GM23338 (cell line): ENCODE measurements at regions not wholly inside any gene's neighbourhood (a gene's known extent, or its start where the extent isn't known, plus 50 kb on each side); places are given as distances from the start of the nearest gene placed in this dataset.

ENCODE experiments used
- ATAC-seq: fragments of 200-7000 bp; cut with Tn5 transposase; 3 replicates; pipeline ENCODE4 v1.9.1; 2020
- DNase-seq: peaks from one replicate; pipeline ENCODE4 v3.0.0-alpha.2; 2015; ENCODE audit warnings: low spot score
- H2AFZ ChIP-seq: fragments of 200-600 bp; sonication (generic); 2 replicates; pipeline ENCODE4 v1.8.0; 2016; ENCODE audit warnings: antibody characterized with exemption, mild to moderate bottlenecking, moderate library complexity
- H3F3A ChIP-seq: fragments of 200-600 bp; sonication (generic); replicated peaks from 2 replicates; pipeline ENCODE4 v1.8.0; 2017; ENCODE audit warnings: antibody characterized with exemption, mixed run types, low read depth
- H3K27ac ChIP-seq: fragments of 200-600 bp; sonication (generic); 2 replicates; pipeline ENCODE4 v1.6.1; 2016; ENCODE audit warnings: low read depth
- H3K27me3 ChIP-seq: fragments of 200-600 bp; sonication (generic); 2 replicates; pipeline ENCODE4 v1.8.0; 2016; ENCODE audit warnings: mild to moderate bottlenecking, mixed run types, moderate library complexity; ENCODE audit not compliant: insufficient read depth
- H3K36me3 ChIP-seq: fragments of 200-600 bp; sonication (generic); 2 replicates; pipeline ENCODE4 v1.8.0; 2016; ENCODE audit warnings: mild to moderate bottlenecking; ENCODE audit not compliant: insufficient read depth
- H3K4me1 ChIP-seq: fragments of 200-600 bp; sonication (generic); 2 replicates; pipeline ENCODE4 v1.8.0; 2016; ENCODE audit warnings: mild to moderate bottlenecking, moderate library complexity; ENCODE audit not compliant: insufficient read depth
- H3K4me2 ChIP-seq: fragments of 200-600 bp; sonication (generic); 2 replicates; pipeline ENCODE4 v1.7.1; 2017; ENCODE audit warnings: mixed run types
- H3K4me3 ChIP-seq: fragments of 200-600 bp; sonication (generic); 2 replicates; pipeline ENCODE4 v1.6.1; 2016; ENCODE audit warnings: mixed run types
- H3K79me2 ChIP-seq: fragments of 200-600 bp; sonication (generic); replicated peaks from 2 replicates; pipeline ENCODE4 v1.8.0; 2017; ENCODE audit warnings: mild to moderate bottlenecking; ENCODE audit not compliant: insufficient read depth
- H3K9me2 ChIP-seq: fragments of 200-600 bp; sonication (generic); 2 replicates; pipeline ENCODE4 v1.8.0; 2017; ENCODE audit not compliant: insufficient read depth
- H4K20me1 ChIP-seq: fragments of 200-600 bp; sonication (generic); replicated peaks from 2 replicates; pipeline ENCODE4 v1.8.0; 2017; ENCODE audit warnings: mild to moderate bottlenecking; ENCODE audit not compliant: insufficient read depth
- H3K27ac Mint-ChIP-seq: 2 replicates; pipeline ENCODE4 v1.8.0; 2020; ENCODE audit warnings: inconsistent platforms, mild to moderate bottlenecking, moderate library complexity, mixed read lengths
- H3K27me3 Mint-ChIP-seq: 3 replicates; pipeline ENCODE4 v1.8.0; 2022; ENCODE audit warnings: low read depth, mild to moderate bottlenecking, moderate library complexity, mixed read lengths, inconsistent platforms; ENCODE audit not compliant: insufficient read depth, poor library complexity
- H3K36me3 Mint-ChIP-seq: 3 replicates; pipeline ENCODE4 v1.8.0; 2021; ENCODE audit warnings: low read depth, mild to moderate bottlenecking, inconsistent platforms, moderate library complexity, mixed read lengths
- H3K4me1 Mint-ChIP-seq: 3 replicates; pipeline ENCODE4 v1.8.0; 2020; ENCODE audit warnings: mild to moderate bottlenecking, inconsistent platforms, mixed read lengths
- H3K4me3 Mint-ChIP-seq: 3 replicates; pipeline ENCODE4 v1.8.0; 2021; ENCODE audit warnings: moderate library complexity, mild to moderate bottlenecking, inconsistent platforms, mixed read lengths
- H3K9me3 Mint-ChIP-seq: 3 replicates; pipeline ENCODE4 v1.8.0; 2020; ENCODE audit warnings: moderate library complexity, mild to moderate bottlenecking, inconsistent platforms, mixed read lengths
- CREB1 ChIP-seq: fragments of 250-450 bp; sonication (Bioruptor Pico); IDR thresholded peaks from 2 replicates; pipeline ENCODE4 v1.5.0; 2020; ENCODE audit warnings: low read depth, mild to moderate bottlenecking, moderate library complexity
- EZH2 ChIP-seq: fragments of 200-600 bp; sonication (generic); IDR thresholded peaks from one replicate; pipeline ENCODE4 v1.8.0; 2017; ENCODE audit warnings: antibody characterized with exemption, mild to moderate bottlenecking, low read depth; ENCODE audit not compliant: unreplicated experiment
- EZH2phosphoT487 ChIP-seq: fragments of 200-600 bp; sonication (generic); IDR thresholded peaks from one replicate; pipeline ENCODE4 v1.8.1; 2018; ENCODE audit warnings: antibody characterized with exemption; ENCODE audit not compliant: unreplicated experiment
- JUNB ChIP-seq: IDR thresholded peaks from one replicate; pipeline ENCODE4 v1.6.1; 2016; ENCODE audit warnings: antibody characterized with exemption; ENCODE audit not compliant: unreplicated experiment
- NANOG ChIP-seq: IDR thresholded peaks from 2 replicates; pipeline ENCODE4 v1.6.1; 2016; ENCODE audit warnings: antibody characterized with exemption, borderline replicate concordance
- POLR2AphosphoS5 ChIP-seq: IDR thresholded peaks from 2 replicates; pipeline ENCODE4 v1.6.1; 2016; ENCODE audit warnings: antibody characterized with exemption, low read depth
- STAT1 ChIP-seq: IDR thresholded peaks from one replicate; pipeline ENCODE4 v1.6.1; 2016; ENCODE audit warnings: antibody characterized with exemption; ENCODE audit not compliant: unreplicated experiment
- ZNF114 ChIP-seq: fragments of 250-450 bp; sonication (Bioruptor Pico); IDR thresholded peaks from 2 replicates; pipeline ENCODE4 v1.5.0; 2020; ENCODE audit warnings: mild to moderate bottlenecking, moderate library complexity
- ZNF331 ChIP-seq: fragments of 250-450 bp; sonication (Bioruptor Pico); IDR thresholded peaks from 2 replicates; pipeline ENCODE4 v1.5.0; 2020; ENCODE audit warnings: low read depth, mild to moderate bottlenecking, moderate library complexity
- TF ChIP-seq, protein P1 (sequence below): IDR thresholded peaks from 2 replicates; pipeline ENCODE4 v1.6.1; 2016; ENCODE audit warnings: antibody characterized with exemption
- TF ChIP-seq, protein P2 (sequence below), 2 experiments: fragments of 200-600 bp in 1 of 2; sonication (generic) in 1 of 2; conservative IDR thresholded peaks; 2 replicates each; pipeline versions ENCODE4 v1.5.1 to v1.6.1; 2016 to 2017; ENCODE audit warnings: antibody characterized with exemption in 2 of 2, low read depth in 2 of 2, mild to moderate bottlenecking in 2 of 2, moderate library complexity in 1 of 2
- TF ChIP-seq, protein P3 (sequence below): fragments of 250-450 bp; sonication (Bioruptor Pico); IDR thresholded peaks from 2 replicates; pipeline ENCODE4 v1.5.0; 2020; ENCODE audit warnings: mild to moderate bottlenecking, moderate library complexity
- TF ChIP-seq, protein P4 (sequence below): IDR thresholded peaks from one replicate; pipeline ENCODE4 v1.6.1; 2018; ENCODE audit warnings: antibody characterized with exemption; ENCODE audit not compliant: unreplicated experiment

DNA sequence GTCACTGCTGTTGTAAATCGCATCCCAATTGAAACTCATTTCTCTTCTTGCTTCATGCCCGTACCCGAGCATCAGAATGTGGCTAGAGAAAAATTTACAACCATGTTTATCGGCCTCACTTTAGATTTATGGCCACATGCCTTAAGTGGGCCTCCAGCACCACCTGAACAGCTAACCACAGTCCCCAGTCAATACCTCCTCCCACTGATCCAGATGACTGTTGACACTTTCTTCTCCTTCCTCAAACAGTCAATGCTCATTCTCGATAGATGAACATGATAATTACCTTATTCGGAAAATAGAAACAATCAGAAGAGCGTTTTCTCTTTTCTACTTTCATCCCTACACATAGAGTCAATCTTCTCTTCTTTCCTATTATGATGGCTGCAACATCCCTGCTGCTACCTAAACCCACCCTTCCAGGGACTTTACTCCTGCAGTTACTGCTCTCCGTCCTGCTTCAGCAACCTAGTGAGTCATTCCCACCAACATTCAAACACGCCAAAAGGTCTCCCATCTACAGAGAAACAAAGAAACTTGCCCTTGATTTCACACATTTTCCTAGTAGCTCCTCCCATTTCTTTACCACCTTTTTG lies 416.3 kb upstream of the MAF start:
- TF ChIP-seq JUNB (no peak), NANOG (no peak), CREB1 (CRISPR knock-in tag) (no peak), ZNF114 (no peak), POLR2AphosphoS5 (no peak), EZH2 (no peak), EZH2phosphoT487 (no peak), ZNF331 (CRISPR knock-in tag) (no peak), STAT1 (no peak)
- TF ChIP-seq, protein P1, sequence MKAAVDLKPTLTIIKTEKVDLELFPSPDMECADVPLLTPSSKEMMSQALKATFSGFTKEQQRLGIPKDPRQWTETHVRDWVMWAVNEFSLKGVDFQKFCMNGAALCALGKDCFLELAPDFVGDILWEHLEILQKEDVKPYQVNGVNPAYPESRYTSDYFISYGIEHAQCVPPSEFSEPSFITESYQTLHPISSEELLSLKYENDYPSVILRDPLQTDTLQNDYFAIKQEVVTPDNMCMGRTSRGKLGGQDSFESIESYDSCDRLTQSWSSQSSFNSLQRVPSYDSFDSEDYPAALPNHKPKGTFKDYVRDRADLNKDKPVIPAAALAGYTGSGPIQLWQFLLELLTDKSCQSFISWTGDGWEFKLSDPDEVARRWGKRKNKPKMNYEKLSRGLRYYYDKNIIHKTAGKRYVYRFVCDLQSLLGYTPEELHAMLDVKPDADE = no peak
- TF ChIP-seq, protein P2, sequence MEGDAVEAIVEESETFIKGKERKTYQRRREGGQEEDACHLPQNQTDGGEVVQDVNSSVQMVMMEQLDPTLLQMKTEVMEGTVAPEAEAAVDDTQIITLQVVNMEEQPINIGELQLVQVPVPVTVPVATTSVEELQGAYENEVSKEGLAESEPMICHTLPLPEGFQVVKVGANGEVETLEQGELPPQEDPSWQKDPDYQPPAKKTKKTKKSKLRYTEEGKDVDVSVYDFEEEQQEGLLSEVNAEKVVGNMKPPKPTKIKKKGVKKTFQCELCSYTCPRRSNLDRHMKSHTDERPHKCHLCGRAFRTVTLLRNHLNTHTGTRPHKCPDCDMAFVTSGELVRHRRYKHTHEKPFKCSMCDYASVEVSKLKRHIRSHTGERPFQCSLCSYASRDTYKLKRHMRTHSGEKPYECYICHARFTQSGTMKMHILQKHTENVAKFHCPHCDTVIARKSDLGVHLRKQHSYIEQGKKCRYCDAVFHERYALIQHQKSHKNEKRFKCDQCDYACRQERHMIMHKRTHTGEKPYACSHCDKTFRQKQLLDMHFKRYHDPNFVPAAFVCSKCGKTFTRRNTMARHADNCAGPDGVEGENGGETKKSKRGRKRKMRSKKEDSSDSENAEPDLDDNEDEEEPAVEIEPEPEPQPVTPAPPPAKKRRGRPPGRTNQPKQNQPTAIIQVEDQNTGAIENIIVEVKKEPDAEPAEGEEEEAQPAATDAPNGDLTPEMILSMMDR (conservative IDR thresholded peaks at IDR 0.05; ENCODE audit: low read depth in 2 of 2) = no peak
- TF ChIP-seq, protein P3, sequence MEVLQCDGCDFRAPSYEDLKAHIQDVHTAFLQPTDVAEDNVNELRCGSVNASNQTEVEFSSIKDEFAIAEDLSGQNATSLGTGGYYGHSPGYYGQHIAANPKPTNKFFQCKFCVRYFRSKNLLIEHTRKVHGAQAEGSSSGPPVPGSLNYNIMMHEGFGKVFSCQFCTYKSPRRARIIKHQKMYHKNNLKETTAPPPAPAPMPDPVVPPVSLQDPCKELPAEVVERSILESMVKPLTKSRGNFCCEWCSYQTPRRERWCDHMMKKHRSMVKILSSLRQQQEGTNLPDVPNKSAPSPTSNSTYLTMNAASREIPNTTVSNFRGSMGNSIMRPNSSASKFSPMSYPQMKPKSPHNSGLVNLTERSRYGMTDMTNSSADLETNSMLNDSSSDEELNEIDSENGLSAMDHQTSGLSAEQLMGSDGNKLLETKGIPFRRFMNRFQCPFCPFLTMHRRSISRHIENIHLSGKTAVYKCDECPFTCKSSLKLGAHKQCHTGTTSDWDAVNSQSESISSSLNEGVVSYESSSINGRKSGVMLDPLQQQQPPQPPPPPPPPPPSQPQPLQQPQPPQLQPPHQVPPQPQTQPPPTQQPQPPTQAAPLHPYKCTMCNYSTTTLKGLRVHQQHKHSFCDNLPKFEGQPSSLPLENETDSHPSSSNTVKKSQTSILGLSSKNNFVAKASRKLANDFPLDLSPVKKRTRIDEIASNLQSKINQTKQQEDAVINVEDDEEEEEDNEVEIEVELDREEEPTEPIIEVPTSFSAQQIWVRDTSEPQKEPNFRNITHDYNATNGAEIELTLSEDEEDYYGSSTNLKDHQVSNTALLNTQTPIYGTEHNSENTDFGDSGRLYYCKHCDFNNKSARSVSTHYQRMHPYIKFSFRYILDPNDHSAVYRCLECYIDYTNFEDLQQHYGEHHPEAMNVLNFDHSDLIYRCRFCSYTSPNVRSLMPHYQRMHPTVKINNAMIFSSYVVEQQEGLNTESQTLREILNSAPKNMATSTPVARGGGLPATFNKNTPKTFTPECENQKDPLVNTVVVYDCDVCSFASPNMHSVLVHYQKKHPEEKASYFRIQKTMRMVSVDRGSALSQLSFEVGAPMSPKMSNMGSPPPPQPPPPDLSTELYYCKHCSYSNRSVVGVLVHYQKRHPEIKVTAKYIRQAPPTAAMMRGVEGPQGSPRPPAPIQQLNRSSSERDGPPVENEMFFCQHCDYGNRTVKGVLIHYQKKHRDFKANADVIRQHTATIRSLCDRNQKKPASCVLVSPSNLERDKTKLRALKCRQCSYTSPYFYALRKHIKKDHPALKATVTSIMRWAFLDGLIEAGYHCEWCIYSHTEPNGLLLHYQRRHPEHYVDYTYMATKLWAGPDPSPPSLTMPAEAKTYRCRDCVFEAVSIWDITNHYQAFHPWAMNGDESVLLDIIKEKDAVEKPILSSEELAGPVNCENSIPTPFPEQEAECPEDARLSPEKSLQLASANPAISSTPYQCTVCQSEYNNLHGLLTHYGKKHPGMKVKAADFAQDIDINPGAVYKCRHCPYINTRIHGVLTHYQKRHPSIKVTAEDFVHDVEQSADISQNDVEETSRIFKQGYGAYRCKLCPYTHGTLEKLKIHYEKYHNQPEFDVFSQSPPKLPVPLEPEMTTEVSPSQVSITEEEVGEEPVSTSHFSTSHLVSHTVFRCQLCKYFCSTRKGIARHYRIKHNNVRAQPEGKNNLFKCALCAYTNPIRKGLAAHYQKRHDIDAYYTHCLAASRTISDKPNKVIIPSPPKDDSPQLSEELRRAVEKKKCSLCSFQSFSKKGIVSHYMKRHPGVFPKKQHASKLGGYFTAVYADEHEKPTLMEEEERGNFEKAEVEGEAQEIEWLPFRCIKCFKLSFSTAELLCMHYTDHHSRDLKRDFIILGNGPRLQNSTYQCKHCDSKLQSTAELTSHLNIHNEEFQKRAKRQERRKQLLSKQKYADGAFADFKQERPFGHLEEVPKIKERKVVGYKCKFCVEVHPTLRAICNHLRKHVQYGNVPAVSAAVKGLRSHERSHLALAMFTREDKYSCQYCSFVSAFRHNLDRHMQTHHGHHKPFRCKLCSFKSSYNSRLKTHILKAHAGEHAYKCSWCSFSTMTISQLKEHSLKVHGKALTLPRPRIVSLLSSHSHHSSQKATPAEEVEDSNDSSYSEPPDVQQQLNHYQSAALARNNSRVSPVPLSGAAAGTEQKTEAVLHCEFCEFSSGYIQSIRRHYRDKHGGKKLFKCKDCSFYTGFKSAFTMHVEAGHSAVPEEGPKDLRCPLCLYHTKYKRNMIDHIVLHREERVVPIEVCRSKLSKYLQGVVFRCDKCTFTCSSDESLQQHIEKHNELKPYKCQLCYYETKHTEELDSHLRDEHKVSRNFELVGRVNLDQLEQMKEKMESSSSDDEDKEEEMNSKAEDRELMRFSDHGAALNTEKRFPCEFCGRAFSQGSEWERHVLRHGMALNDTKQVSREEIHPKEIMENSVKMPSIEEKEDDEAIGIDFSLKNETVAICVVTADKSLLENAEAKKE = no peak
- TF ChIP-seq, protein P4, sequence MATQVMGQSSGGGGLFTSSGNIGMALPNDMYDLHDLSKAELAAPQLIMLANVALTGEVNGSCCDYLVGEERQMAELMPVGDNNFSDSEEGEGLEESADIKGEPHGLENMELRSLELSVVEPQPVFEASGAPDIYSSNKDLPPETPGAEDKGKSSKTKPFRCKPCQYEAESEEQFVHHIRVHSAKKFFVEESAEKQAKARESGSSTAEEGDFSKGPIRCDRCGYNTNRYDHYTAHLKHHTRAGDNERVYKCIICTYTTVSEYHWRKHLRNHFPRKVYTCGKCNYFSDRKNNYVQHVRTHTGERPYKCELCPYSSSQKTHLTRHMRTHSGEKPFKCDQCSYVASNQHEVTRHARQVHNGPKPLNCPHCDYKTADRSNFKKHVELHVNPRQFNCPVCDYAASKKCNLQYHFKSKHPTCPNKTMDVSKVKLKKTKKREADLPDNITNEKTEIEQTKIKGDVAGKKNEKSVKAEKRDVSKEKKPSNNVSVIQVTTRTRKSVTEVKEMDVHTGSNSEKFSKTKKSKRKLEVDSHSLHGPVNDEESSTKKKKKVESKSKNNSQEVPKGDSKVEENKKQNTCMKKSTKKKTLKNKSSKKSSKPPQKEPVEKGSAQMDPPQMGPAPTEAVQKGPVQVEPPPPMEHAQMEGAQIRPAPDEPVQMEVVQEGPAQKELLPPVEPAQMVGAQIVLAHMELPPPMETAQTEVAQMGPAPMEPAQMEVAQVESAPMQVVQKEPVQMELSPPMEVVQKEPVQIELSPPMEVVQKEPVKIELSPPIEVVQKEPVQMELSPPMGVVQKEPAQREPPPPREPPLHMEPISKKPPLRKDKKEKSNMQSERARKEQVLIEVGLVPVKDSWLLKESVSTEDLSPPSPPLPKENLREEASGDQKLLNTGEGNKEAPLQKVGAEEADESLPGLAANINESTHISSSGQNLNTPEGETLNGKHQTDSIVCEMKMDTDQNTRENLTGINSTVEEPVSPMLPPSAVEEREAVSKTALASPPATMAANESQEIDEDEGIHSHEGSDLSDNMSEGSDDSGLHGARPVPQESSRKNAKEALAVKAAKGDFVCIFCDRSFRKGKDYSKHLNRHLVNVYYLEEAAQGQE = no peak
- DNase-seq = no peak
- Histone ChIP-seq H3K36me3 (no peaks in the 10 kb centered on the region), H3K27me3 (no peaks in the 10 kb centered on the region), H3F3A (no peaks in the 10 kb centered on the region), H3K4me2 (no peak overlapping the region), H3K9me2 (peaks cover 14% of the 10 kb centered on the region; the same call in 1 of the 2 replicates), H3K79me2 (no peaks in the 10 kb centered on the region), H4K20me1 (no peaks in the 10 kb centered on the region), H3K27ac (no peak overlapping the region), H2AFZ (0 out of 2 replicates have a peak overlapping the region, but pooled peaks have one; percentile 5), H3K4me1 (no peaks in the 10 kb centered on the region), H3K4me3 (no peak overlapping the region)
- Mint-ChIP-seq H3K4me3 (no peak overlapping the region), H3K9me3 (no peaks in the 10 kb centered on the region), H3K27ac (no peak overlapping the region), H3K36me3 (no peaks in the 10 kb centered on the region), H3K27me3 (no peaks in the 10 kb centered on the region), H3K4me1 (no peaks in the 10 kb centered on the region)
- ATAC-seq = no peak
